HCT116 (cell line): ENCODE measurements at regions not wholly inside any gene's neighbourhood (a gene's known extent, or its start where the extent isn't known, plus 50 kb on each side); places are given as distances from the start of the nearest gene placed in this dataset.

Experiments used
- ATAC-seq: fragments of 200-7000 bp; cut with Tn5 transposase; 2 replicates; pipeline ENCODE4 v1.9.1; 2020; ENCODE audit warnings: mild to moderate bottlenecking, moderate library complexity
- BruUV-seq: library from RNA; stranded (reverse); fragments of 400-500 nt; replicated peaks from 2 replicates; lab custom pipeline; 2021; lab: Mats Ljungman, UMichigan
- CTCF ChIA-PET: fragments of 300-600 bp; sonication (Branson Sonifier 250); formaldehyde crosslinking; loops from one replicate; lab custom pipeline; 2021; ENCODE audit warnings: antibody characterized with exemption; lab: Charles Lee
- POLR2A ChIA-PET: fragments of 300-600, 350-600 bp; sonication (Branson Sonifier 250); formaldehyde crosslinking; loops from one replicate; lab custom pipeline; 2021; ENCODE audit warnings: antibody characterized with exemption; lab: Charles Lee
- RAD21 ChIA-PET, 2 experiments: fragments of 300-600 bp; sonication (Branson Sonifier 250); formaldehyde crosslinking; loops; one replicate each; lab custom pipeline; 2023; ENCODE audit warnings: low total read pairs in 2 of 2; ENCODE audit not compliant: uncharacterized antibody in 2 of 2, unreplicated experiment in 2 of 2, low non-redundant PET in 1 of 2; lab: Charles Lee
- DNase-seq: peaks from one replicate; pipeline ENCODE4 v3.0.0-alpha.2; 2010; ENCODE audit warnings: low read depth, low spot score
- H2AFZ ChIP-seq: fragments of 200-600 bp; shearing (Covaris generic), sonication (generic); 2 replicates; pipeline ENCODE4 v1.6.1; 2017; ENCODE audit warnings: low read depth, mixed run types, mixed read lengths, antibody characterized with exemption, low read length; ENCODE audit not compliant: poor library complexity, severe bottlenecking
- H3K27ac ChIP-seq: 2 replicates; pipeline ENCODE4 v1.5.1; 2012; ENCODE audit warnings: low read depth, low read length
- H3K27me3 ChIP-seq: fragments of 200-600 bp; sonication (generic); 2 replicates; pipeline ENCODE4 v1.6.1; 2016; ENCODE audit warnings: mixed run types, low read length, mixed read lengths; ENCODE audit not compliant: insufficient read depth
- H3K36me3 ChIP-seq, 2 experiments: fragments of 200-500 bp in 1 of 2; fragments of 200-600 bp in 1 of 2; sonication (Bioruptor generic) in 1 of 2; sonication (generic) in 1 of 2; 2 replicates each; pipeline versions ENCODE4 v1.5.1 to v1.6.1; 2014 to 2016; ENCODE audit warnings: low read length in 2 of 2, inconsistent platforms in 1 of 2, mixed read lengths in 1 of 2, mixed run types in 1 of 2; ENCODE audit not compliant: insufficient read depth in 2 of 2, control insufficient read depth in 1 of 2
- H3K4me1 ChIP-seq, 2 experiments: fragments of 200-600 bp in 1 of 2; sonication (generic) in 1 of 2; 2 replicates each; pipeline versions ENCODE4 v1.5.1 to v1.6.1; 2012 to 2017; ENCODE audit warnings: low read length in 2 of 2, inconsistent platforms in 1 of 2, mild to moderate bottlenecking in 1 of 2, mixed read lengths in 1 of 2, mixed run types in 1 of 2, moderate library complexity in 1 of 2; ENCODE audit not compliant: insufficient read depth in 2 of 2, control insufficient read depth in 1 of 2
- H3K4me2 ChIP-seq: fragments of 200-600 bp; sonication (generic); 2 replicates; pipeline ENCODE4 v1.6.1; 2017; ENCODE audit warnings: mixed run types, low read length, mixed read lengths
- H3K4me3 ChIP-seq, 2 experiments: fragments of 200-600 bp in 1 of 2; sonication (generic) in 1 of 2; replicated peaks in 1 of 2; 2 replicates each; pipeline ENCODE4 v1.5.1; 2011 to 2016; ENCODE audit warnings: low read length in 2 of 2, control low read depth in 1 of 2, low read depth in 1 of 2, mild to moderate bottlenecking in 1 of 2, mixed read lengths in 1 of 2, mixed run types in 1 of 2
- H3K79me2 ChIP-seq: fragments of 200-600 bp; sonication (generic); 2 replicates; pipeline ENCODE4 v1.6.1; 2017; ENCODE audit warnings: mild to moderate bottlenecking, mixed run types, low read length, moderate library complexity, mixed read lengths; ENCODE audit not compliant: insufficient read depth
- H3K9ac ChIP-seq: fragments of 200-600 bp; sonication (generic); 2 replicates; pipeline ENCODE4 v1.6.1; 2016; ENCODE audit warnings: low read length, mixed read lengths
- H3K9me2 ChIP-seq: fragments of 200-600 bp; sonication (generic), shearing (Covaris generic); 2 replicates; pipeline ENCODE4 v1.6.1; 2017; ENCODE audit warnings: mixed run types, mild to moderate bottlenecking, moderate library complexity; ENCODE audit not compliant: insufficient read depth
- H3K9me3 ChIP-seq, 2 experiments: fragments of 200-500 bp in 1 of 2; fragments of 200-600 bp in 1 of 2; sonication (Bioruptor generic) in 1 of 2; sonication (generic) in 1 of 2; 2 replicates each; pipeline ENCODE4 v1.6.1; 2014 to 2017; ENCODE audit warnings: low read length in 2 of 2, mixed read lengths in 2 of 2, inconsistent platforms in 1 of 2, low read depth in 1 of 2, mild to moderate bottlenecking in 1 of 2, mixed run types in 1 of 2, moderate library complexity in 1 of 2; ENCODE audit not compliant: control insufficient read depth in 1 of 2, insufficient read depth in 1 of 2
- H4K20me1 ChIP-seq: fragments of 200-600 bp; sonication (generic), shearing (Covaris generic); 2 replicates; pipeline ENCODE4 v1.6.1; 2017; ENCODE audit warnings: mixed run types, mild to moderate bottlenecking, moderate library complexity; ENCODE audit not compliant: insufficient read depth
- CEBPB ChIP-seq: IDR thresholded peaks from 2 replicates; pipeline ENCODE4 v1.6.1; 2012; ENCODE audit warnings: low read depth
- EGR1 ChIP-seq: IDR thresholded peaks from 2 replicates; pipeline ENCODE4 v1.6.1; 2012; ENCODE audit warnings: low read depth
- EZH2phosphoT487 ChIP-seq: fragments of 200-600 bp; IDR thresholded peaks from 2 replicates; pipeline ENCODE4 v1.6.1; 2018; ENCODE audit warnings: antibody characterized with exemption, borderline replicate concordance
- FOSL1 ChIP-seq: IDR thresholded peaks from 2 replicates; pipeline ENCODE4 v1.6.1; 2012; ENCODE audit warnings: low read depth
- RAD21 ChIP-seq: IDR thresholded peaks from 2 replicates; pipeline ENCODE4 v1.6.1; 2012; ENCODE audit warnings: low read depth, mild to moderate bottlenecking
- SIN3A ChIP-seq: IDR thresholded peaks from 2 replicates; pipeline ENCODE4 v1.6.1; 2012; ENCODE audit warnings: low read depth
- SP1 ChIP-seq: IDR thresholded peaks from 2 replicates; pipeline ENCODE4 v1.6.1; 2012; ENCODE audit warnings: low read depth
- SRF ChIP-seq: IDR thresholded peaks from 2 replicates; pipeline ENCODE4 v1.6.1; 2012; ENCODE audit warnings: low read depth
- TCF7L2 ChIP-seq: IDR thresholded peaks from 2 replicates; pipeline ENCODE4 v1.7.0; 2011; ENCODE audit warnings: borderline replicate concordance, inconsistent platforms; ENCODE audit not compliant: insufficient read depth, insufficient read length; ENCODE audit errors: extremely low read depth
- YY1 ChIP-seq: IDR thresholded peaks from 2 replicates; pipeline ENCODE4 v1.6.1; 2011; ENCODE audit warnings: low read length, low read depth, moderate library complexity, mild to moderate bottlenecking; ENCODE audit not compliant: insufficient replicate concordance; ENCODE audit errors: extremely low read depth
- ZFX ChIP-seq: fragments of 450-650 bp; IDR thresholded peaks from 2 replicates; pipeline ENCODE4 v1.6.1; 2017
- intact Hi-C: fragments of 100-400 bp; cut with micrococcal nuclease; formaldehyde crosslinking; loops from 2 replicates; pipeline ENCODE4 v1.10.0; 2022
- TF ChIP-seq, protein P1 (sequence below): IDR thresholded peaks from 2 replicates; pipeline ENCODE4 v1.6.1; 2012
- TF ChIP-seq, protein P2 (sequence below), 3 experiments: fragments of 200-600 bp in 1 of 3; sonication (generic) in 1 of 3; IDR thresholded peaks in 2 of 3; conservative IDR thresholded peaks in 1 of 3; 2 replicates each; pipeline ENCODE4 v1.5.1; 2012 to 2017; ENCODE audit warnings: low read depth in 2 of 3, low read length in 2 of 3, antibody characterized with exemption in 1 of 3, borderline replicate concordance in 1 of 3, control low read depth in 1 of 3, mild to moderate bottlenecking in 1 of 3, mixed read lengths in 1 of 3, mixed run types in 1 of 3, moderate library complexity in 1 of 3; ENCODE audit not compliant: insufficient read depth in 1 of 3
- TF ChIP-seq, protein P3 (sequence below): IDR thresholded peaks from 2 replicates; pipeline ENCODE4 v1.6.1; 2011; ENCODE audit warnings: mild to moderate bottlenecking, low read length, moderate library complexity; ENCODE audit not compliant: insufficient replicate concordance; ENCODE audit errors: extremely low read depth
- TF ChIP-seq, protein P4 (sequence below): IDR thresholded peaks from 2 replicates; pipeline ENCODE4 v1.6.1; 2012; ENCODE audit warnings: low read depth

DNA sequence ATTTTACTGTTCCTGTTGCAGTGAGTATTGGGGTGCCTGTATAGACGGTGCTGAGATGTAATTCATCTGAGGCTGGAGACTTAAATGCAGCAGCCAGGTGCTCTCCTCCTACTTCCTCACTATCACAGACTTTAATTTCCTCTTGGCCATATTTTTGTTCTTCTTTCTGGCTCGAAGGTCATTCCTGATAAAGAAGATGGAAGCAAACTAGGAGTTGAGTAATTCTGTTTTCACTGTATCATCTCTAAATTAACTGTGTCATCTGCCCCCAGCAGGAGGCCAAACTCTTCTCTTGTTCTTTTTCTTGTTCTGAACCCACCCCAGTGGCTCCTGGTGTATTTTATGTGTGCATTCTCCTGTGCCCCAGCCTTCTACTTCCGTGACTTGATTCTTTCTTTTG is 141.7 kb upstream of the ARHGAP5 start (continued):
- TF ChIP-seq SP1 (no peak), ZFX (no peak), CEBPB (no peak)
- TF ChIP-seq, protein P1, sequence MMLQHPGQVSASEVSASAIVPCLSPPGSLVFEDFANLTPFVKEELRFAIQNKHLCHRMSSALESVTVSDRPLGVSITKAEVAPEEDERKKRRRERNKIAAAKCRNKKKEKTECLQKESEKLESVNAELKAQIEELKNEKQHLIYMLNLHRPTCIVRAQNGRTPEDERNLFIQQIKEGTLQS: no peak
- TF ChIP-seq, protein P2, sequence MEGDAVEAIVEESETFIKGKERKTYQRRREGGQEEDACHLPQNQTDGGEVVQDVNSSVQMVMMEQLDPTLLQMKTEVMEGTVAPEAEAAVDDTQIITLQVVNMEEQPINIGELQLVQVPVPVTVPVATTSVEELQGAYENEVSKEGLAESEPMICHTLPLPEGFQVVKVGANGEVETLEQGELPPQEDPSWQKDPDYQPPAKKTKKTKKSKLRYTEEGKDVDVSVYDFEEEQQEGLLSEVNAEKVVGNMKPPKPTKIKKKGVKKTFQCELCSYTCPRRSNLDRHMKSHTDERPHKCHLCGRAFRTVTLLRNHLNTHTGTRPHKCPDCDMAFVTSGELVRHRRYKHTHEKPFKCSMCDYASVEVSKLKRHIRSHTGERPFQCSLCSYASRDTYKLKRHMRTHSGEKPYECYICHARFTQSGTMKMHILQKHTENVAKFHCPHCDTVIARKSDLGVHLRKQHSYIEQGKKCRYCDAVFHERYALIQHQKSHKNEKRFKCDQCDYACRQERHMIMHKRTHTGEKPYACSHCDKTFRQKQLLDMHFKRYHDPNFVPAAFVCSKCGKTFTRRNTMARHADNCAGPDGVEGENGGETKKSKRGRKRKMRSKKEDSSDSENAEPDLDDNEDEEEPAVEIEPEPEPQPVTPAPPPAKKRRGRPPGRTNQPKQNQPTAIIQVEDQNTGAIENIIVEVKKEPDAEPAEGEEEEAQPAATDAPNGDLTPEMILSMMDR (IDR thresholded peaks at IDR 0.05 in 2 of 3, conservative IDR thresholded peaks at IDR 0.05 in 1 of 3; ENCODE audit: borderline replicate concordance in 1 of 3, insufficient read depth in 1 of 3, low read depth in 2 of 3, low read length in 2 of 3): no peak

DNA sequence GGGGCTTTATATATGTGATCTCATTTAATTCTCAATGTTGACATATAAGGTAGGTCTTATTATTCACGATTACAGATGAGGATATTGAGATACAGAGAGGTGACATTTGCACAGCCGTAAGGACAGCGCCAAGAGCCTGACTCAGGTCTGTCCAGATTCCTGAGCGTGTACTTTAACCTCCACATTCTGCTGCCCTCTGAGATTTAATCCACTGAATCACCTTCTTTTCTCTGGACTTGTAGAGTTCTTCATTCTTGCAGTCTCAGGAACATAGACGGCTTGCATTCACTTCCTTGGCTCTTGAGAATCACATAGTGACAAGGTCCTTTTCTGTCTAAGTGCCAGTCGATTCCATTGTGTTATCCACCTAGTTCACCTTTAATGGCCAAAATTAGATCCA is 141.0 kb upstream of the ARHGAP5 start:
- ATAC-seq: peak; percentile 37; the same call in 1 of the 2 replicates
- POLR2A ChIA-PET: no interaction called here
- H3K4me3 ChIP-seq: no peak overlapping the region
- peaks cover 30 to 50% of the 10 kb centered on the region in 2 experiments for H3K4me1 ChIP-seq
- H3K27me3 ChIP-seq: no peaks in the 10 kb centered on the region
- H3K4me2 ChIP-seq: peak overlapping the region; percentile 49
- H4K20me1 ChIP-seq: no peaks in the 10 kb centered on the region
- H2AFZ ChIP-seq: peak overlapping the region; percentile 79
- H3K9ac ChIP-seq: no peak overlapping the region
- H3K27ac ChIP-seq: no peak overlapping the region
- H3K9me3 ChIP-seq: no peaks in the 10 kb centered on the region
- TF ChIP-seq FOSL1 (no peak), YY1 (no peak), ZFX (no peak), EGR1 (no peak), EZH2phosphoT487 (no peak), RAD21 (no peak), SP1 (no peak; the same call in 1 of the 2 replicates), SIN3A (no peak), TCF7L2 (no peak), SRF (no peak)
- TF ChIP-seq, protein P1: no peak
- TF ChIP-seq, protein P3, sequence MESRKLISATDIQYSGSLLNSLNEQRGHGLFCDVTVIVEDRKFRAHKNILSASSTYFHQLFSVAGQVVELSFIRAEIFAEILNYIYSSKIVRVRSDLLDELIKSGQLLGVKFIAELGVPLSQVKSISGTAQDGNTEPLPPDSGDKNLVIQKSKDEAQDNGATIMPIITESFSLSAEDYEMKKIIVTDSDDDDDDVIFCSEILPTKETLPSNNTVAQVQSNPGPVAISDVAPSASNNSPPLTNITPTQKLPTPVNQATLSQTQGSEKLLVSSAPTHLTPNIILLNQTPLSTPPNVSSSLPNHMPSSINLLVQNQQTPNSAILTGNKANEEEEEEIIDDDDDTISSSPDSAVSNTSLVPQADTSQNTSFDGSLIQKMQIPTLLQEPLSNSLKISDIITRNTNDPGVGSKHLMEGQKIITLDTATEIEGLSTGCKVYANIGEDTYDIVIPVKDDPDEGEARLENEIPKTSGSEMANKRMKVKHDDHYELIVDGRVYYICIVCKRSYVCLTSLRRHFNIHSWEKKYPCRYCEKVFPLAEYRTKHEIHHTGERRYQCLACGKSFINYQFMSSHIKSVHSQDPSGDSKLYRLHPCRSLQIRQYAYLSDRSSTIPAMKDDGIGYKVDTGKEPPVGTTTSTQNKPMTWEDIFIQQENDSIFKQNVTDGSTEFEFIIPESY: no peak
- TF ChIP-seq, protein P4, sequence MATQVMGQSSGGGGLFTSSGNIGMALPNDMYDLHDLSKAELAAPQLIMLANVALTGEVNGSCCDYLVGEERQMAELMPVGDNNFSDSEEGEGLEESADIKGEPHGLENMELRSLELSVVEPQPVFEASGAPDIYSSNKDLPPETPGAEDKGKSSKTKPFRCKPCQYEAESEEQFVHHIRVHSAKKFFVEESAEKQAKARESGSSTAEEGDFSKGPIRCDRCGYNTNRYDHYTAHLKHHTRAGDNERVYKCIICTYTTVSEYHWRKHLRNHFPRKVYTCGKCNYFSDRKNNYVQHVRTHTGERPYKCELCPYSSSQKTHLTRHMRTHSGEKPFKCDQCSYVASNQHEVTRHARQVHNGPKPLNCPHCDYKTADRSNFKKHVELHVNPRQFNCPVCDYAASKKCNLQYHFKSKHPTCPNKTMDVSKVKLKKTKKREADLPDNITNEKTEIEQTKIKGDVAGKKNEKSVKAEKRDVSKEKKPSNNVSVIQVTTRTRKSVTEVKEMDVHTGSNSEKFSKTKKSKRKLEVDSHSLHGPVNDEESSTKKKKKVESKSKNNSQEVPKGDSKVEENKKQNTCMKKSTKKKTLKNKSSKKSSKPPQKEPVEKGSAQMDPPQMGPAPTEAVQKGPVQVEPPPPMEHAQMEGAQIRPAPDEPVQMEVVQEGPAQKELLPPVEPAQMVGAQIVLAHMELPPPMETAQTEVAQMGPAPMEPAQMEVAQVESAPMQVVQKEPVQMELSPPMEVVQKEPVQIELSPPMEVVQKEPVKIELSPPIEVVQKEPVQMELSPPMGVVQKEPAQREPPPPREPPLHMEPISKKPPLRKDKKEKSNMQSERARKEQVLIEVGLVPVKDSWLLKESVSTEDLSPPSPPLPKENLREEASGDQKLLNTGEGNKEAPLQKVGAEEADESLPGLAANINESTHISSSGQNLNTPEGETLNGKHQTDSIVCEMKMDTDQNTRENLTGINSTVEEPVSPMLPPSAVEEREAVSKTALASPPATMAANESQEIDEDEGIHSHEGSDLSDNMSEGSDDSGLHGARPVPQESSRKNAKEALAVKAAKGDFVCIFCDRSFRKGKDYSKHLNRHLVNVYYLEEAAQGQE: no peak; the same call in 1 of the 2 replicates
- RAD21 ChIA-PET: no interaction called here
- intact Hi-C loops: loop anchor here (5.0 kb wide), 1 partner anchor 141 kb away; the partner anchor contains the start of gene ARHGAP5
- BruUV-seq: no TSS peak
- CTCF ChIA-PET: interaction anchor here (1.6 to 3.4 kb wide), 2 partner anchors 317 to 624 kb away, joined by 6 to 73 read pairs; no protein-coding TSS in a partner anchor
- H3K79me2 ChIP-seq: no peaks in the 10 kb centered on the region
- no peak for DNase-seq
- no peaks in the 10 kb centered on the region for H3K9me2 ChIP-seq
- no peaks in the 10 kb centered on the region for H3K36me3 ChIP-seq
